ENCODE measurements at regions not wholly inside any gene's neighbourhood (a gene's known extent, or its start where the extent isn't known, plus 50 kb on each side); places are given as distances from the start of the nearest gene placed in this dataset.

GRCh38 chrX:140177821-140178220, 212.5 kb upstream of the CXorf66 start:
- no peak for TF ChIP-seq POLR2A (IDR thresholded peaks at IDR 0.05; ENCODE audit: low read length)
- TF ChIP-seq GATA1 (IDR thresholded peaks at IDR 0.05; ENCODE audit: low read depth, low read length) = no peak
